ENCODE measurements at regions not wholly inside any gene's neighbourhood (a gene's known extent, or its start where the extent isn't known, plus 50 kb on each side); places are given as distances from the start of the nearest gene placed in this dataset.

DNA sequence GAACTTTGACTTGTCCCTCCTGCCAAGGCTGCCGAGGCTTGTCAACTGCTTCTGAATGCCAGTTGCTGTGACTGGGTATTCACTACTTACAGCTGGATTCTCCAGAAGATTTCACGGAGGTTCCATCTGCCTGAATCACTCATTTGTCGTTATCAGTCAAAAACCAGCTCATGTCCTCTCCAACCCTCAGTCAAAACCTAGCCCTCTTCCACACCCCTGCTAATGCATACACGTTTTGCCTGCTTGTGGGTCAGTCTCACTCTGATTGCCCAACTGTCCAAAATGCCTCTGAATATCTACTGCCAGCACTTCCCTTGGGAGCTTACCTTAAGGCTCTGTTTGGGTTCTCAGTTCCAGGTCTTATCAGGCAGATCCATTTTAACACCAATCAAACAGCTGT lies 238.6 kb upstream of the TMEM161B start:
- in situ Hi-C loops (cut with MboI) (no loop called here), intact Hi-C loops (cut with micrococcal nuclease; ENCODE audit: unreplicated experiment) (loop anchor here (10.0 kb wide), 1 partner anchor 168 kb away; no protein-coding TSS in a partner anchor)
- 31% methylated on average over 4 of the region's 4 CpGs for WGBS (ENCODE audit: insufficient coverage, insufficient replicate concordance, low lambda C conversion rate, missing lambda C conversion rate)
- TF ChIP-seq, protein P1, sequence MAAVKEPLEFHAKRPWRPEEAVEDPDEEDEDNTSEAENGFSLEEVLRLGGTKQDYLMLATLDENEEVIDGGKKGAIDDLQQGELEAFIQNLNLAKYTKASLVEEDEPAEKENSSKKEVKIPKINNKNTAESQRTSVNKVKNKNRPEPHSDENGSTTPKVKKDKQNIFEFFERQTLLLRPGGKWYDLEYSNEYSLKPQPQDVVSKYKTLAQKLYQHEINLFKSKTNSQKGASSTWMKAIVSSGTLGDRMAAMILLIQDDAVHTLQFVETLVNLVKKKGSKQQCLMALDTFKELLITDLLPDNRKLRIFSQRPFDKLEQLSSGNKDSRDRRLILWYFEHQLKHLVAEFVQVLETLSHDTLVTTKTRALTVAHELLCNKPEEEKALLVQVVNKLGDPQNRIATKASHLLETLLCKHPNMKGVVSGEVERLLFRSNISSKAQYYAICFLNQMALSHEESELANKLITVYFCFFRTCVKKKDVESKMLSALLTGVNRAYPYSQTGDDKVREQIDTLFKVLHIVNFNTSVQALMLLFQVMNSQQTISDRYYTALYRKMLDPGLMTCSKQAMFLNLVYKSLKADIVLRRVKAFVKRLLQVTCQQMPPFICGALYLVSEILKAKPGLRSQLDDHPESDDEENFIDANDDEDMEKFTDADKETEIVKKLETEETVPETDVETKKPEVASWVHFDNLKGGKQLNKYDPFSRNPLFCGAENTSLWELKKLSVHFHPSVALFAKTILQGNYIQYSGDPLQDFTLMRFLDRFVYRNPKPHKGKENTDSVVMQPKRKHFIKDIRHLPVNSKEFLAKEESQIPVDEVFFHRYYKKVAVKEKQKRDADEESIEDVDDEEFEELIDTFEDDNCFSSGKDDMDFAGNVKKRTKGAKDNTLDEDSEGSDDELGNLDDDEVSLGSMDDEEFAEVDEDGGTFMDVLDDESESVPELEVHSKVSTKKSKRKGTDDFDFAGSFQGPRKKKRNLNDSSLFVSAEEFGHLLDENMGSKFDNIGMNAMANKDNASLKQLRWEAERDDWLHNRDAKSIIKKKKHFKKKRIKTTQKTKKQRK (IDR thresholded peaks at IDR 0.05; ENCODE audit: low read depth, low read length), result no peak
- TF ChIP-seq NR2C1 (IDR thresholded peaks at IDR 0.05), result no peak
- no peak for TF ChIP-seq EGR1 (IDR thresholded peaks at IDR 0.05; ENCODE audit: borderline replicate concordance in 1 of 2, low read depth in 2 of 2, low read length in 2 of 2)
- TF ChIP-seq SUZ12 (IDR thresholded peaks at IDR 0.05; ENCODE audit: unreplicated experiment), result no peak
- TF ChIP-seq DPF2 (IDR thresholded peaks at IDR 0.05), result no peak
- TF ChIP-seq, protein P2, sequence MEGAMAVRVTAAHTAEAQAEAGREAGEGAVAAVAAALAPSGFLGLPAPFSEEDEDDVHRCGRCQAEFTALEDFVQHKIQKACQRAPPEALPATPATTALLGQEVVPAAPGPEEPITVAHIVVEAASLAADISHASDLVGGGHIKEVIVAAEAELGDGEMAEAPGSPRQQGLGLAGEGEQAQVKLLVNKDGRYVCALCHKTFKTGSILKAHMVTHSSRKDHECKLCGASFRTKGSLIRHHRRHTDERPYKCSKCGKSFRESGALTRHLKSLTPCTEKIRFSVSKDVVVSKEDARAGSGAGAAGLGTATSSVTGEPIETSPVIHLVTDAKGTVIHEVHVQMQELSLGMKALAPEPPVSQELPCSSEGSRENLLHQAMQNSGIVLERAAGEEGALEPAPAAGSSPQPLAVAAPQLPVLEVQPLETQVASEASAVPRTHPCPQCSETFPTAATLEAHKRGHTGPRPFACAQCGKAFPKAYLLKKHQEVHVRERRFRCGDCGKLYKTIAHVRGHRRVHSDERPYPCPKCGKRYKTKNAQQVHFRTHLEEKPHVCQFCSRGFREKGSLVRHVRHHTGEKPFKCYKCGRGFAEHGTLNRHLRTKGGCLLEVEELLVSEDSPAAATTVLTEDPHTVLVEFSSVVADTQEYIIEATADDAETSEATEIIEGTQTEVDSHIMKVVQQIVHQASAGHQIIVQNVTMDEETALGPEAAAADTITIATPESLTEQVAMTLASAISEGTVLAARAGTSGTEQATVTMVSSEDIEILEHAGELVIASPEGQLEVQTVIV (IDR thresholded peaks at IDR 0.05; ENCODE audit: borderline replicate concordance, partially characterized antibody), result no peak
- TF ChIP-seq, protein P3, sequence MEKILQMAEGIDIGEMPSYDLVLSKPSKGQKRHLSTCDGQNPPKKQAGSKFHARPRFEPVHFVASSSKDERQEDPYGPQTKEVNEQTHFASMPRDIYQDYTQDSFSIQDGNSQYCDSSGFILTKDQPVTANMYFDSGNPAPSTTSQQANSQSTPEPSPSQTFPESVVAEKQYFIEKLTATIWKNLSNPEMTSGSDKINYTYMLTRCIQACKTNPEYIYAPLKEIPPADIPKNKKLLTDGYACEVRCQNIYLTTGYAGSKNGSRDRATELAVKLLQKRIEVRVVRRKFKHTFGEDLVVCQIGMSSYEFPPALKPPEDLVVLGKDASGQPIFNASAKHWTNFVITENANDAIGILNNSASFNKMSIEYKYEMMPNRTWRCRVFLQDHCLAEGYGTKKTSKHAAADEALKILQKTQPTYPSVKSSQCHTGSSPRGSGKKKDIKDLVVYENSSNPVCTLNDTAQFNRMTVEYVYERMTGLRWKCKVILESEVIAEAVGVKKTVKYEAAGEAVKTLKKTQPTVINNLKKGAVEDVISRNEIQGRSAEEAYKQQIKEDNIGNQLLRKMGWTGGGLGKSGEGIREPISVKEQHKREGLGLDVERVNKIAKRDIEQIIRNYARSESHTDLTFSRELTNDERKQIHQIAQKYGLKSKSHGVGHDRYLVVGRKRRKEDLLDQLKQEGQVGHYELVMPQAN (conservative IDR thresholded peaks at IDR 0.05), result no peak
- no peak for TF ChIP-seq BMI1 (IDR thresholded peaks at IDR 0.05; ENCODE audit: borderline replicate concordance)
- no peak for TF ChIP-seq SP1 (IDR thresholded peaks at IDR 0.05; ENCODE audit: low read depth, low read length)
- no peak for TF ChIP-seq RBBP5 (conservative IDR thresholded peaks at IDR 0.05)
- no peak overlapping the region for H3K9ac ChIP-seq (ENCODE audit: control insufficient read depth, insufficient read depth, low read length)
- H3K36me3 ChIP-seq (ENCODE audit: control insufficient read depth in 2 of 2, insufficient read depth in 2 of 2, low read length in 1 of 2), result no peaks in the 10 kb centered on the region
- DNase-seq (ENCODE audit: low read depth, low spot score) (no peak), ATAC-seq (no peak), FAIRE-seq (no peak)
- H3K79me2 ChIP-seq (ENCODE audit: control insufficient read depth, insufficient read depth, low read length), result no peaks in the 10 kb centered on the region
- no TSS peak for BruUV-seq (replicated peaks)
- ChIA-PET SMC1A (ENCODE audit: uncharacterized antibody, unreplicated experiment) (interaction anchor here (1.1 kb wide), 1 partner anchor 22 kb away, joined by 3 read pairs; no protein-coding TSS in a partner anchor), CTCF (interaction anchor here (1.9 kb wide), 1 partner anchor 184 kb away, joined by 4 read pairs; no protein-coding TSS in a partner anchor), RAD21 (ENCODE audit: unreplicated experiment) (no interaction called here), POLR2A (no interaction called here)
- no peaks in the 10 kb centered on the region; a peak in 1 of 4 replicates for H3K27me3 ChIP-seq (replicated peaks in 1 of 2; ENCODE audit: control insufficient read depth in 2 of 2, insufficient read depth in 2 of 2, low read length in 1 of 2)
- H3K4me2 ChIP-seq (ENCODE audit: control insufficient read depth, insufficient read depth), result no peak overlapping the region
- no peak overlapping the region for H2AFZ ChIP-seq (ENCODE audit: control insufficient read depth, low read depth, low read length)
- no peaks in the 10 kb centered on the region for H3K9me3 ChIP-seq (replicated peaks; ENCODE audit: control insufficient read depth, insufficient read depth, low read length)
- H3K4me1 ChIP-seq (ENCODE audit: control insufficient read depth, insufficient read depth, low read length), result no peaks in the 10 kb centered on the region
- no peak overlapping the region for H3K27ac ChIP-seq (ENCODE audit: control insufficient read depth, insufficient read depth)
- H4K20me1 ChIP-seq (ENCODE audit: control insufficient read depth, insufficient read depth), result no peaks in the 10 kb centered on the region
- H3K4me3 ChIP-seq, result no peak overlapping the region

Measured in GM12878 (cell line).